GM13976 (cell line): ENCODE measurements at regions not wholly inside any gene's neighbourhood (a gene's known extent, or its start where the extent isn't known, plus 50 kb on each side); places are given as distances from the start of the nearest gene placed in this dataset.

Experiments
- DNase-seq: peaks from one replicate; pipeline ENCODE4 v3.0.0; 2012; ENCODE audit warnings: low spot score
- CTCF ChIP-seq: IDR thresholded peaks from 2 replicates; pipeline ENCODE4 v1.5.1; 2012; ENCODE audit warnings: borderline replicate concordance, mild to moderate bottlenecking; ENCODE audit not compliant: insufficient read depth; ENCODE audit errors: extremely low read depth, missing control alignments, control extremely low read depth
- in situ Hi-C: fragments of 300-500 bp; cut with MboI; formaldehyde crosslinking; loops from one replicate; pipeline ENCODE4 v1.12.0; 2022; ENCODE audit warnings: low sequenced_read_pairs, mixed read lengths, inconsistent platforms; ENCODE audit not compliant: unreplicated experiment

GRCh38 chr20:60422848-60423247 lies 464.6 kb downstream of the CDH26 start:
- no peak for DNase-seq
- TF ChIP-seq CTCF = no peak
- in situ Hi-C loops = no loop called here

- no peak for TF ChIP-seq CTCF
- DNase-seq = no peak
- in situ Hi-C loops = no loop called here
Observed at GRCh38 chr20:60424267-60424902, 466.2 kb downstream of the CDH26 start.

GRCh38 chr20:60427516-60427915 lies 469.3 kb downstream of the CDH26 start:
- DNase-seq = no peak
- in situ Hi-C loops = no loop called here
- no peak for TF ChIP-seq CTCF

- in situ Hi-C loops = no loop called here
- no peak for DNase-seq
- TF ChIP-seq CTCF = no peak
Observed at GRCh38 chr20:60428651-60429050, 470.4 kb downstream of the CDH26 start.

GRCh38 chr20:60430516-60431001 lies 472.3 kb downstream of the CDH26 start:
- no peak for DNase-seq
- in situ Hi-C loops = no loop called here
- no peak for TF ChIP-seq CTCF

- TF ChIP-seq CTCF = no peak
- DNase-seq = no peak
- in situ Hi-C loops = no loop called here
Observed at GRCh38 chr20:60431349-60431748, 473.1 kb downstream of the CDH26 start.

- no peak for DNase-seq
- in situ Hi-C loops = no loop called here
- TF ChIP-seq CTCF = no peak
Observed at GRCh38 chr20:60437418-60437817, 479.2 kb downstream of the CDH26 start.
